AG10803 (cell line): ENCODE measurements at regions not wholly inside any gene's neighbourhood (a gene's known extent, or its start where the extent isn't known, plus 50 kb on each side); places are given as distances from the start of the nearest gene placed in this dataset.

Experiments used
- DNase-seq: peaks from one replicate; pipeline ENCODE4 v3.0.0; 2010; ENCODE audit warnings: low read depth
- H3K4me3 ChIP-seq: 2 replicates; pipeline ENCODE4 v1.5.1; 2011; ENCODE audit warnings: mild to moderate bottlenecking, low read length, control low read depth
- CTCF ChIP-seq: conservative IDR thresholded peaks from 2 replicates; pipeline ENCODE4 v1.5.1; 2011; ENCODE audit warnings: mild to moderate bottlenecking, low read length, control low read depth, inconsistent platforms

GRCh38 chr10:111356571-111356970 lies 279.7 kb downstream of the ADRA2A start:
- no peak for TF ChIP-seq CTCF
- no peak overlapping the region for H3K4me3 ChIP-seq
- DNase-seq, result no peak

- no peak for TF ChIP-seq CTCF
Observed at GRCh38 chr10:111357859-111358258, 281.0 kb downstream of the ADRA2A start.

GRCh38 chr10:111360260-111360925 lies 283.6 kb downstream of the ADRA2A start:
- H3K4me3 ChIP-seq, result no peak overlapping the region
- DNase-seq, result peak; percentile 62
- TF ChIP-seq CTCF, result peak; percentile 68

More at GRCh38 chr10:111357859-111358258, 281.0 kb downstream of the ADRA2A start:
- DNase-seq, result no peak
- H3K4me3 ChIP-seq, result no peak overlapping the region

GRCh38 chr10:111367531-111367930 lies 290.7 kb downstream of the ADRA2A start:
- no peak for TF ChIP-seq CTCF
- no peak for DNase-seq
- H3K4me3 ChIP-seq, result no peak overlapping the region

GRCh38 chr10:111370101-111370500 lies 293.3 kb downstream of the ADRA2A start:
- TF ChIP-seq CTCF, result no peak
- H3K4me3 ChIP-seq, result no peak overlapping the region
- DNase-seq, result peak; percentile 81

GRCh38 chr10:111373696-111374095 lies 296.9 kb downstream of the ADRA2A start:
- no peak overlapping the region for H3K4me3 ChIP-seq
- TF ChIP-seq CTCF, result no peak
- DNase-seq, result no peak

GRCh38 chr10:111379534-111380187 lies 302.8 kb downstream of the ADRA2A start:
- no peak for DNase-seq
- no peak for TF ChIP-seq CTCF
- H3K4me3 ChIP-seq, result no peak overlapping the region
